ENCODE measurements at regions not wholly inside any gene's neighbourhood (a gene's known extent, or its start where the extent isn't known, plus 50 kb on each side); places are given as distances from the start of the nearest gene placed in this dataset.

GRCh38 chr1:101121975-101122374 is 96.4 kb upstream of the DPH5 start:
- TF ChIP-seq NFE2L1 (CRISPR knock-in tag; IDR thresholded peaks at IDR 0.05; ENCODE audit: borderline replicate concordance) (no peak), MNT (IDR thresholded peaks at IDR 0.05) (no peak), HHEX (CRISPR knock-in tag; IDR thresholded peaks at IDR 0.05) (no peak), CTCF (CRISPR knock-in tag; IDR thresholded peaks at IDR 0.05) (no peak), ZFYVE20 (CRISPR knock-in tag; IDR thresholded peaks at IDR 0.05; ENCODE audit: borderline replicate concordance, low read depth) (no peak)

Measured in HepG2 (cell line).